ENCODE measurements at regions not wholly inside any gene's neighbourhood (a gene's known extent, or its start where the extent isn't known, plus 50 kb on each side); places are given as distances from the start of the nearest gene placed in this dataset.

DNA sequence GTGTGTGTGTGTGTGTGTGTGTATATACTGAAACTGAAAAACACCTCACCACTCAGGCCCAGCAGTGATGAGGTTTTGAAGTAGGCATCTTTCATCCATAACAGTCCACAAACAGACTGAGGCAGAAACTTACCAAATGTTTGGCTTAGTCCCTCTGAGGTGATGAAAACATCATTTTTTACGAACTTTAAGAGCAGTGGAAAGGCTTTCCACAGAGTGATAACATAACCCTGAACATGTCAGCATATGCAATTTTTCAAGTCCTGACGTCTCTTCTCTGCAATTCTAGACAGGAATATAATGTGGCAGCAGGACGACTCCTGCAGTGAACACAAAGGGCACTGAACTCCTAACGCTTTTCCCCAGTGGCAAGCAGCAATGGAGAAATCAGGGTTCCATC, 247.0 kb upstream of the THBS1 start:
- no peak overlapping the region for H2AFZ ChIP-seq (ENCODE audit: low read depth, low read length)
- H3K9me2 ChIP-seq (ENCODE audit: insufficient read depth, low read length), result no peaks in the 10 kb centered on the region
- H3K36me3 ChIP-seq (ENCODE audit: insufficient read depth, low read length), result no peaks in the 10 kb centered on the region
- no peaks in the 10 kb centered on the region for H3K79me2 ChIP-seq (replicated peaks; ENCODE audit: insufficient read depth, low read length)
- H3K4me2 ChIP-seq (ENCODE audit: low read length), result no peak overlapping the region
- H4K20me1 ChIP-seq (ENCODE audit: insufficient read depth), result no peaks in the 10 kb centered on the region
- H3K27ac ChIP-seq (ENCODE audit: low read length), result no peak overlapping the region
- no peaks in the 10 kb centered on the region for H3K9me3 ChIP-seq (ENCODE audit: low read length)
- no peak for TF ChIP-seq EZH2 (IDR thresholded peaks at IDR 0.05; ENCODE audit: borderline replicate concordance, insufficient read depth, low read length, poor library complexity, severe bottlenecking)
- TF ChIP-seq POLR2AphosphoS5 (IDR thresholded peaks at IDR 0.05), result no peak
- TF ChIP-seq, protein P1, sequence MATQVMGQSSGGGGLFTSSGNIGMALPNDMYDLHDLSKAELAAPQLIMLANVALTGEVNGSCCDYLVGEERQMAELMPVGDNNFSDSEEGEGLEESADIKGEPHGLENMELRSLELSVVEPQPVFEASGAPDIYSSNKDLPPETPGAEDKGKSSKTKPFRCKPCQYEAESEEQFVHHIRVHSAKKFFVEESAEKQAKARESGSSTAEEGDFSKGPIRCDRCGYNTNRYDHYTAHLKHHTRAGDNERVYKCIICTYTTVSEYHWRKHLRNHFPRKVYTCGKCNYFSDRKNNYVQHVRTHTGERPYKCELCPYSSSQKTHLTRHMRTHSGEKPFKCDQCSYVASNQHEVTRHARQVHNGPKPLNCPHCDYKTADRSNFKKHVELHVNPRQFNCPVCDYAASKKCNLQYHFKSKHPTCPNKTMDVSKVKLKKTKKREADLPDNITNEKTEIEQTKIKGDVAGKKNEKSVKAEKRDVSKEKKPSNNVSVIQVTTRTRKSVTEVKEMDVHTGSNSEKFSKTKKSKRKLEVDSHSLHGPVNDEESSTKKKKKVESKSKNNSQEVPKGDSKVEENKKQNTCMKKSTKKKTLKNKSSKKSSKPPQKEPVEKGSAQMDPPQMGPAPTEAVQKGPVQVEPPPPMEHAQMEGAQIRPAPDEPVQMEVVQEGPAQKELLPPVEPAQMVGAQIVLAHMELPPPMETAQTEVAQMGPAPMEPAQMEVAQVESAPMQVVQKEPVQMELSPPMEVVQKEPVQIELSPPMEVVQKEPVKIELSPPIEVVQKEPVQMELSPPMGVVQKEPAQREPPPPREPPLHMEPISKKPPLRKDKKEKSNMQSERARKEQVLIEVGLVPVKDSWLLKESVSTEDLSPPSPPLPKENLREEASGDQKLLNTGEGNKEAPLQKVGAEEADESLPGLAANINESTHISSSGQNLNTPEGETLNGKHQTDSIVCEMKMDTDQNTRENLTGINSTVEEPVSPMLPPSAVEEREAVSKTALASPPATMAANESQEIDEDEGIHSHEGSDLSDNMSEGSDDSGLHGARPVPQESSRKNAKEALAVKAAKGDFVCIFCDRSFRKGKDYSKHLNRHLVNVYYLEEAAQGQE (IDR thresholded peaks at IDR 0.05; ENCODE audit: borderline replicate concordance), result no peak
- TF ChIP-seq MXI1 (conservative IDR thresholded peaks at IDR 0.05; ENCODE audit: poor library complexity, severe bottlenecking), result no peak
- TF ChIP-seq EP300 (conservative IDR thresholded peaks at IDR 0.05; ENCODE audit: poor library complexity, severe bottlenecking), result no peak
- TF ChIP-seq, protein P2, sequence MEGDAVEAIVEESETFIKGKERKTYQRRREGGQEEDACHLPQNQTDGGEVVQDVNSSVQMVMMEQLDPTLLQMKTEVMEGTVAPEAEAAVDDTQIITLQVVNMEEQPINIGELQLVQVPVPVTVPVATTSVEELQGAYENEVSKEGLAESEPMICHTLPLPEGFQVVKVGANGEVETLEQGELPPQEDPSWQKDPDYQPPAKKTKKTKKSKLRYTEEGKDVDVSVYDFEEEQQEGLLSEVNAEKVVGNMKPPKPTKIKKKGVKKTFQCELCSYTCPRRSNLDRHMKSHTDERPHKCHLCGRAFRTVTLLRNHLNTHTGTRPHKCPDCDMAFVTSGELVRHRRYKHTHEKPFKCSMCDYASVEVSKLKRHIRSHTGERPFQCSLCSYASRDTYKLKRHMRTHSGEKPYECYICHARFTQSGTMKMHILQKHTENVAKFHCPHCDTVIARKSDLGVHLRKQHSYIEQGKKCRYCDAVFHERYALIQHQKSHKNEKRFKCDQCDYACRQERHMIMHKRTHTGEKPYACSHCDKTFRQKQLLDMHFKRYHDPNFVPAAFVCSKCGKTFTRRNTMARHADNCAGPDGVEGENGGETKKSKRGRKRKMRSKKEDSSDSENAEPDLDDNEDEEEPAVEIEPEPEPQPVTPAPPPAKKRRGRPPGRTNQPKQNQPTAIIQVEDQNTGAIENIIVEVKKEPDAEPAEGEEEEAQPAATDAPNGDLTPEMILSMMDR (IDR thresholded peaks at IDR 0.05; ENCODE audit: poor library complexity, severe bottlenecking), result no peak
- no peak for TF ChIP-seq TAF1 (IDR thresholded peaks at IDR 0.05; ENCODE audit: low read depth)
- TF ChIP-seq RAD21 (conservative IDR thresholded peaks at IDR 0.05), result no peak
- TF ChIP-seq SMC3 (conservative IDR thresholded peaks at IDR 0.05; ENCODE audit: poor library complexity), result no peak
- H3F3A ChIP-seq (ENCODE audit: insufficient read depth, low read length, poor library complexity, severe bottlenecking), result no peaks in the 10 kb centered on the region
- no peak overlapping the region for H3K9ac ChIP-seq (ENCODE audit: low read length)
- H3K27me3 ChIP-seq (ENCODE audit: insufficient read depth, low read depth, low read length), result no peaks in the 10 kb centered on the region
- H3K4me3 ChIP-seq (ENCODE audit: low read length), result no peak overlapping the region

DNA sequence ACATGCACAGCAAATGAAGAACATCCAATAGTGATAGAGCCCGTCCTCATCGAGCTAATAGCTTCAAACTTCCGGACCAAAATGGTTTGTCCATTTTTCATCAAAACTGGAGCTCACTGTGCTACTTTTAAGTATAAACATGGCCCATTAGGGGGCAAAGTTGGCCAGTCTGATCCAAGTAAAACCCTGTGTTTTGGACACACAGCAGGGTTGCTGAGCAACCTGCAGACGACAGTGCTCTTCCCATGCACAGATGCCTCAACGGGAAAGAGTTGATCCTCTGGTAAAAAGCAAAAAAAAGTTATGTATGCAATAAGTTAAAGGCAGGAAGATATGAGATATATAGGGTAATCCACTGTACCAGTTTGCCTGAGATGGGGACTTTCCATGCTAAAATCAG, 244.0 kb upstream of the THBS1 start:
- no peak overlapping the region for H2AFZ ChIP-seq (ENCODE audit: low read depth, low read length)
- H3K9me2 ChIP-seq (ENCODE audit: insufficient read depth, low read length), result no peaks in the 10 kb centered on the region
- no peak overlapping the region for H3K27ac ChIP-seq (ENCODE audit: low read length)
- no peaks in the 10 kb centered on the region for H3K27me3 ChIP-seq (ENCODE audit: insufficient read depth, low read depth, low read length)
- H3K36me3 ChIP-seq (ENCODE audit: insufficient read depth, low read length), result no peaks in the 10 kb centered on the region
- no peak overlapping the region for H3K4me2 ChIP-seq (ENCODE audit: low read length)
- no peaks in the 10 kb centered on the region for H3F3A ChIP-seq (ENCODE audit: insufficient read depth, low read length, poor library complexity, severe bottlenecking)
- no peaks in the 10 kb centered on the region for H3K79me2 ChIP-seq (replicated peaks; ENCODE audit: insufficient read depth, low read length)
- H3K9me3 ChIP-seq (ENCODE audit: low read length), result no peaks in the 10 kb centered on the region
- TF ChIP-seq, protein P2 (IDR thresholded peaks at IDR 0.05; ENCODE audit: poor library complexity, severe bottlenecking), result no peak
- TF ChIP-seq SMC3 (conservative IDR thresholded peaks at IDR 0.05; ENCODE audit: poor library complexity), result no peak
- TF ChIP-seq EZH2 (IDR thresholded peaks at IDR 0.05; ENCODE audit: borderline replicate concordance, insufficient read depth, low read length, poor library complexity, severe bottlenecking), result no peak
- TF ChIP-seq TAF1 (IDR thresholded peaks at IDR 0.05; ENCODE audit: low read depth), result no peak
- no peak for TF ChIP-seq RAD21 (conservative IDR thresholded peaks at IDR 0.05)
- TF ChIP-seq POLR2AphosphoS5 (IDR thresholded peaks at IDR 0.05), result no peak
- no peak overlapping the region for H3K9ac ChIP-seq (ENCODE audit: low read length)
- H3K4me3 ChIP-seq (ENCODE audit: low read length), result no peak overlapping the region
- no peaks in the 10 kb centered on the region for H4K20me1 ChIP-seq (ENCODE audit: insufficient read depth)
